GM19025 (cell line): ENCODE measurements at regions not wholly inside any gene's neighbourhood (a gene's known extent, or its start where the extent isn't known, plus 50 kb on each side); places are given as distances from the start of the nearest gene placed in this dataset.

Experiments
- ATAC-seq: cut with Tn5 transposase; IDR thresholded peaks from one replicate; pipeline ENCODE4 v1.9.1; 2021; ENCODE audit warnings: mild to moderate bottlenecking, low read depth, moderate library complexity; ENCODE audit not compliant: unreplicated experiment

DNA sequence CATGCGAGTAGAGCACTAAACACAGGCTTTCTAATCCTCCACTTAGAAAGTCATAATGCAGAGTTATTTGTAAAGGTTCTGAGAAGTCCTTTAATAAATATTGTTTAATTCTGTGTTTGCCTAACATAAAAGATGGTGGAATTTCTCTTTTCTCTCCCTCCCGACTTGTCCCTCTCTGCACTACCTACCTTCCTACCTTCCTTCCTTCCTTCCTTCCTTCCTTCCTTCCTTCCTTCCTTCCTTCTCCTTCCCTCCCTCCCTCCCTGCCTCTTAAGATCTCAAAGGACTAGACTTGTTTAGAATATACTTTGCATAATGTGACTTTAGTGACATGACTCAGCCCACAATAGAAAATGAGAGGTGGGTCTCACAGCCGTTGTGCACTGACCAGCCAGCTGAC is 156.3 kb upstream of the TAPT1 start:
- ATAC-seq: no peak

DNA sequence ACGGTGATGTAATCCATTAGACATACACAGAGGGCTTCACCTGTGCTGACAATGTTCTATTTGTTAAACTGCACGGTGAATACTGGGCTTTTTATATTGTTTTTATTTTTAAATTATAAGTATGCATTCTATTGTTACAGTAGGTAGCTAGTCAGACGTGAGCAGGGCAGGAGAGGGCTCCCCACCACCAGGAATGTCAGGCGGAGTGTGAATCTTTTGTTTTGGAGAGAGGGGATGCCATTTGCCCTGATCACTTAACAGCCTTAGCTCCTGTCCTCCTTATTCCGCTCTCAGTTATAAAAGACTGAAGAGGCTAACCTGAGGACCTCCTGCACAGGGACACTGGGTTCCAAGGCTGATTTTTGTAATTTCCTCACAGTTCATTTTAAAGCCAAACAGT is 151.6 kb upstream of the TAPT1 start:
- no peak for ATAC-seq

DNA sequence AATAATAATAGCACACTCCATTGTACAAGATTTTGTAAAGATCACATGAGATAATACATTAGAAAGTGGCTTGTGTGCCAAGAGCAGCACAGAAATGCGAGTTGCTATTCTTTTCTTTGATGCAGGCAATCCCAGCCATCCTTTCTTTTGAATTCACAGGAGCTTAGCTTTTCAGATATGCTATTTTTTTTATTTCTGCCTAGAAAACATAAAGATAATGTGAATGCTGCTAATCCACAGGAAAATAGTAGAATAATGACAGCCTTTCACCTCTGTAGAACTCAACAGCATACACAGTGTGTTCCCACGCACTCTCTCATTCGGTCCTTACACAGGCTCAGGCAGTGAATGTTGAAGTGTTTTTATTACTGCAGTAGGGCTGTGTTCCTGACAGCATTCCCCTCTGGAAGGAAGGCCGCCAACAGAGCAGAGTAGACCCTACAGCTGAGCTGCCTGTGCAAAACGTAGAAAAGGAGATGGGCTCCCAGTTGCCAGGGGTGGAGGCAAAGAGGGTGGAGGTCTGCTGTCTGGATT is 138.8 kb upstream of the TAPT1 start:
- ATAC-seq: no peak

DNA sequence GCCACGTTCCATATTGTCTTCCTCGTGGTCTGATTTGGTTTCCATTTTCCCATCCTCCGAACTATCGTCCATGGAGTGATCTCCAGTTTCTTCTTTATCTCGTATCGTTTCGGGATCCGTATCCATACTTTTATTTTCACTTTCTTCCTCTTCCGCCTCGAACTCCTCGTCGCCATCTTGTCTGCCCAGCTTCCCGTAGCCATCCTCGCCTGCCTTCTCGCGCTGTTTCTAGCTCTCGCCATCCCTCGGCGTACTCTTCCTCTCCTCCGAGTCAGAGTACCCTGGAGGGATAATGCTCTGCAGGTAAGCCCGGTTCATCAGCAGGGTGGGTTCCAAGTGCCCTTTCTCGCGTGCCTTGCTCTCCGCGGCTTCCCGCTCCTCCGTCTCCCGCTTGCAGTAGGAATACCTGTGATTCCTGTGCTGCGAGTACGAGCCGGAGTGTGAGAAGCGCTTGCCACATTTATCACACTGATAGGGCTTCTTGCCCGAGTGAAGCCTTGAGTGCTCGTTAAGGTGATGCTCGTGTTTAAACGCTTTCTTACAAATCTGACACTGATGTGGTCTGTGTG is 134.5 kb upstream of the TAPT1 start:
- ATAC-seq: no peak

DNA sequence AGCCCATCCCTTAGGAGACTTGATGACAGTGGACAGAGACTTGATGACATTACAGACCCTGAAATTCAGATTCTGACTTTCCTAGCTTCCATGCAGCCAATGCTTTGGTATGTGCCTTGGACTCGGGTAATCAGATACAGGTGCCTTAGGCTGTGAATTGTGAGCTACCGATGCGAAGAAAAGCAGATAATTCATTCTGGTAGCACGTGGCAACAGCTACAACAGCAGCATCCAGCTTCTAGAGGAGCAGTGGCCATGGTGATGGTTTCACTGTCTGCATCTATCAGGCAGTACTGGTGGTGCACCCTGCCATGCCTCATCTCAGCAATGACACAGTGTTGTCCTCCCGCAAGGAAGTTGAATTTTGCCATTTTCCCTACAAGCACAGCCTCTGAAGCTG is 126.9 kb upstream of the TAPT1 start:
- ATAC-seq: no peak

DNA sequence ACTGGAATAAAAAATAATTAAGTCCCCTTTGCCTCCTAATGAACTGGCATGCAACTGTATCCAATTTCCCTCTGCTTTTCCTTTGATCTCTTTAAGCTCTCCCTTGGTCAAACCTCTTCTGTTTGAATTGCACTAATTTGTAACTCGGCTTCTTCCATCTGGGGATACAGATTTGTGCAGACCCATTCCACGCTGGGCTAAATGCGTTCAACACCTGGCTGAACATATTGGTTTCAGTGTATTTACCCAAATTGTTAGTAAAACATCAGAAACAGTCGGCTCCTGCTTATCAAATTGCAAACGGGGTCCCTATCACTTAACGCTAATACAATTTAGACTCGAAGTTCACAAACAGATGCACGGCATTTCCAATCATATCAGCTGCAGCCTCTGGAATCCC is 124.9 kb upstream of the TAPT1 start:
- ATAC-seq: no peak

DNA sequence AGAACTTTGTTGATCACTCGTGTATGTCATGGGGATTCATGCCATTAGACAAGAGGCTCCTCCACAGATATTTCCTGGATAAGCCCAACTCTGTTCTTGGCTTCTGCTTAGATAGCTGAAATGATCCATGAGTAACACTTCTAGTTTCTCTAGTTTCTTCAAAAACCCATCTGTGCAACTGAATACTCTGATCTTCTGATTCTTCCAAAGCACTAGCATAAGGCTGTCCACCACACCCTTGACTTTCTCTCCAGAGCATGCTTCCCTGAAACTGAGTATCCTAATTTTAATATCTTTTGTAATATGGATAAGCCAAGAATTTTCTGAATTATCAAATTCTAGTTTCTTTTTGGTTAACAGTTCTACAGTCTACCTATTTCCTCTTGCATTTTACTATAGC is 118.6 kb upstream of the TAPT1 start:
- no peak for ATAC-seq

DNA sequence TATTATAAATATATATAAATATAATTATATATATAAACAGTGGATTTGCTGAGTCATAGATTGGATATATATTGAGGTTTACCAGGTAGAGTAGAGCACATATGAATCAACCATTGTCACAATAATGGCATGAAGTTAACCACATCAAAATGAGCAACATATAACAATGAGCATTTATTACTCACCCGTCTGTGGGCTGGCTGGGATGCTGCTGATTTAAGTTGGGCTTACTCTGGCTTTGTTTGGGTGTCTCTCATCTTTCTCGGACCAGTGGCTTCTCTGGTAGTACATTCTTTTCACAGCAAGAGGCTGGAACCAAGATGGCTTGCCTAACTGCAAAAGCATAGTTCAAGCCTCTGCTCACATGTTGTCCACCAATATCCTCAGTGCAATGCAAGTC is 111.7 kb upstream of the TAPT1 start:
- no peak for ATAC-seq

DNA sequence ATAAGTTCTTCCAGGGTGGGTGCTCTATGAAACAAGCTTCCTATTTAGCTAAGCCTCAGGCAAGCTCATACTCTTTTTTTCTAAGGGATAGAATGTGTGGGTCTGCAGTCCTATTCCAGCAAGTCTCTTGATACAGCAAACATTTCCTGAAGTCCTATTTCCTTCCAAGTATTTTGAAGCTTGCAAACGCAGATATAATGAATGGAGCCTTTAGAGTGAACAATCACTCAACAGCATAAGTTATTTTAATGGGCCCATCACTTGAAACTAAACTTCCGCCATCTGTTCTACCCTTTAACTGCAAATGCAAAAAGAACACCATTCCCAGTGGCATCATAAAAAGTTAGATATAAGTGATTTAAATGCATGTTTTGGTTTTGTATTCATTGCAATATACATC is 108.3 kb upstream of the TAPT1 start:
- no peak for ATAC-seq

DNA sequence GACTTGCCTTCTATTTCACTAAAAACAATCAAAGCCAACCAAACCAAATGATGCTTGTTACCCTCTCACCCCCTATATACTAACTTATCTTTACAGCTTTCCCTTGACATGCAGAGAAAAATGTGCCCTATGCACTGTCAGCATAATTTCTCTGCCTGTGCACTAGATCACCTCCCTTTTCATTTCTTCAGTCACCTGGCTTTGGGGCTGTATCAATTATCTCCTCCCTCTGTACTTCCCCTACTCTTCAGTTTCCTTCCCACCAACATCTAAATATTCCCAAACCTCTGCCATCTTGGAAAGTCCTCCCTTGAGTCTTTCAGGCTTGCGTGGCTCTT is 103.5 kb upstream of the TAPT1 start:
- no peak for ATAC-seq

DNA sequence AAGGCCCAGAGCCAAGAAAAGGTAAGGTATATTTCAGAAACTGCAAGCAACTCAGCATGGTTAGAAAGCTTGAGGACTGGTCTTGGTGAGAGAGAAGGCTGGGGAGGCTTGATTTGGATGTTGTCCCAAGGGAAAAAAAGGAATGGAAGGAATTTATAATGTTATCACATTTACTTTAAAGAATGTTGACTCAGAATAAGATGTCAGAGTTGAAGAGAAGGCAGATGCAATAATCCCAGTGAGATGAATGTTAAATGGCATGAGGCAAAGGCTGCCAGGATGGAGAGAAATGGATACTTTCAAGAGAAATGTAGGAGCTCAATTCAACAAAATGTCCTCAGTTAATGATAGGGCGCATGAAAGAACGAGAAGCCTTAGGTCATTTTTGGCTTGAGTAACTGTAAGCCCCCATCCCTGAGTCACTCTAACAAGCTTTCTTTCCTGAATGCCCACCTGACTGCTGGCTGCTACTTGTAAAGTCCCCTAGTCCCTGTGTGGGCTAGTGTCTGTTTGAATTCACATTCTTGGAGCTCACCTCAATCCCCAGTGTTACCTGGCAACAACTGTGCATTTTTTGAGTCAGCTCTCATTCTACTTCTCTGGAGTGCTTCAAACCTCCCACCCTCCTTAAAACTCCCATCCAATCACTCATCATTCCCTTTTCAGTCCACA is 103.0 kb upstream of the TAPT1 start:
- no peak for ATAC-seq

DNA sequence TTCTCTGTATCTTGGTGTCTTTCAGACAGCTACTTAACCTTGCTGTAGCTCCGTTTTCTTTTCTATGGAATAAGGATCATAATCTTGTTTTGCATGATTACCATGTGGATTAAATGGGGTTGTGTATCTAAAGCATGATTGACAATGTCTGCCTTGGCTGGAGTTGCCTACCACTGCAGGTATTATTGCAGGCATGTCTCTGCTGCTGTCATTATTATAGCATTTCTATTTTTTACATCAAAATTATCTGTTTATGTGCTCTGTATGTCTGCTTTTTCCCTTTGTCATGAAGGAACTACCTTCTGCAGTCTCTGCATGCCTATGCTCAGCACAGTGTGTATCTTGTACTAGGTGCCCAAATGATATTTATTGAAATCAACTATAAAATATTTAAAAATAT is 95.9 kb upstream of the TAPT1 start:
- no peak for ATAC-seq

DNA sequence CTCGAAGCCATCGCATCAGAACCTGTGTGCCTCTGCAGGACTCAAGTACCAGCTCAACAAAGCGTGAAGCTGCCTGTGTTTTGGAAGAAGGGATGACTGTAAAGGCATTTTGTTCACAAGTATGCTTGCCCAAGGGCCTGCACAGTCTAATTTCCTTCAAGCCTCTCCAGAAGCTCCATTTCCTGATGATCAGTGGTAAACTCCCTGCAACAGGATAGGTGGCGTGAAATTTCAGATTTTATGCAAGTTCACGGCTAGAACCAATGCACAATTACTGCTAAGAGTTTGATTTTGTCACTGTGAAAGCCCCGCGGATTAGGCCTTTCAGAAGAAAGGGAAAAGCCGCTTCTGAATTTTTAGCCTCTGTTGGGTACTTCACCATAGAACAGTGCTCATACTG is 89.2 kb upstream of the TAPT1 start:
- no peak for ATAC-seq

DNA sequence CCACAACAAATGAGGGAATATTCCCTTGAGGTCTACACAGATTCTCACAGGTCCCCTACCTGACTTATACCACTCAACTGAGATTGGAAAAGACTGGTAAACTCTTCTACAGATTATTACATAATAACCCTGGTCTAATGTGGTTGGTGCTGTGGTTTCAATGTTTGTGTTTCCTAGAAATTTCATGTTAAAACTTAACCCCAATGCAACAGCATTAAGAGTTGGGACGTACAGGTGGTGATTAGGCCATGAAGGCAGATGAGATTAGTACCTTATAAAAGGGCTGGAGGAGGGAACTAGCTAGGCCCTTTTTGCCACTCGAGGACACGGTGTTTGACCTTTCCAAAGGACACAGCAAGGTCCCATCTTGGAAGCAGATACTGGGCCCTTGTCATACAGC is 84.3 kb upstream of the TAPT1 start:
- no peak for ATAC-seq

DNA sequence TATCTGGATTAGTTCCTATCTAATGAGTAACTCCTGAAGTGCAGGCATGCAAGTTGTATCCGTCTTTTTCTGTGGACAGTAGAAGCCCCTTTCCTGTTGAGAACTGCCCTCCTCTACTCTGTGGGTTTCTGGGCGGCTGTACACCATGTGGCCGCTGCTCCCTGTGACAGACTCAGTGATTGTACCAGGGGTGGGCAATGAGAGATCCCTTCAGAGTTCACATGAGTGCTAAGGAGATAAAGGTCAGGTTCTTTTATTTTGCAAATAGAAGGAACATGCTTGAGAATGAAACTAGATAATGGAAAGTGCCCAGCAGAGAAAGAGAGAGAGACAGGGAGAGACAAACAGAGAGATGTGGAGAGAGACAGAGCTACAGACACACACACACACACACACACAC is 76.4 kb upstream of the TAPT1 start:
- no peak for ATAC-seq

DNA sequence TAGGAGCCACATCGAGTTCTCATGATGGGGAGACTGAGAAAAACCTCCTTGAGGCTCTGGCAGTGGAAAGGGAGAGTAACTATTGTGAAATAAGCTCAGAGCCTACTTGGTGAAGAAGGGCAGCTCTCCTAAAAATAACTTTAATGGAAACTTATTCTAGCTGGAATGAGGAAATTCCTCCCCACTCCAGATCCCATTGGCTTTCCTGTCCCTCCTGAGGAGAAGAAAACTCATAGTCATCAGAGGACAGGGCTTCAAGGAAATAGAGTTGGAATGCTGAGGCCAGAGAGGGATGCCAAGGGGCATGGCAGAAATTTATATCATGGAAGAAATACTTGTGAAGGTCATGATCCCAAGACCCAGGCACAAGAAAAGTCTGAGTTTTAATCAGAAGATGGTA is 70.7 kb upstream of the TAPT1 start:
- no peak for ATAC-seq

DNA sequence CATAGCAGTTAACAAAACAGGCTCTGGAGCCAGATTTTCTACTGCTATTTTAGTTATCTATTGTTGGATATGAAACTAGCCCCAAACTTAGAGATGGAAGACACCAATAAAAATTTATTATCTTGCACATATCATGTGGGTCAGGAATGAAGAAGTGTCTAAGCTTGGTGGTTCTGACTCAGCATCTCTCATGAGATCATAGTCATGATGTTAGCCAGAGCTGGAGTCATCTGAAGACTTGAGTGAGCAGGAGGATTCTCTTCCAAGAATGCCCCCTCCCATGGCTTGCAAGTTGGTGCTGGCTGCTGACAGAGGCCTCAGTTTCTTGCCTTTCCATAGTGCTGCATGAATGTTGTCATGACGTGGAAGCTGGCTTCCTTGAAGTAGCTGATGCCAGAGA is 68.2 kb upstream of the TAPT1 start:
- no peak for ATAC-seq

DNA sequence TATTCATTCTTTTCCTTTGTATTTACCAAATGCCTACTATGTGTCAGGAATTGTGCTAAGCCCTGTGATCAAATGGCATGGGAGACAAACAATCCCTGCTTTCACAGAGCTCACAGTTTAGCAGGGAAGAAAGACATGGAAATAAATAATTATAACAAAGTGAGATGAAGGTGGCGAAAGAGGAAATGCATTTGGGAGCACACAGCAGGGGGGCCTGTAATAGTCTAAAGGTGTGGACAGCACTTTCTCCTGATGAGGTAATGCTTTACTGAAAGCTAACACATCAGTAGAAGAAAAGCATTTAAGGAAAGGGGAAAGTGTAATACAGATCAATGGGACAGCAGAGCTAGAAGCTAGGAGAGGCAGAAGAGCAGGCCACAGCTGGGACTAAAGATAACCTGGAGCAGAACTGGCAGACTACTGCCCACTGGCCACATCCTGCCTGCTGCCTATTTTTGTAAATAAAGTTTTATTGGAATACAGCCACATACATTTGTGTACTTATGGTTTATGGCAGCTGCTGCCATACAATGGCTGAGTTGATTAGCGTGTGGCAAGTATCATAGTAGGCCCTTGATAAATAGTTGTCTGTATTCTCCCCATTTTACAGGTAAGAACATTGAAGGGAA is 67.1 kb upstream of the TAPT1 start:
- ATAC-seq: no peak

DNA sequence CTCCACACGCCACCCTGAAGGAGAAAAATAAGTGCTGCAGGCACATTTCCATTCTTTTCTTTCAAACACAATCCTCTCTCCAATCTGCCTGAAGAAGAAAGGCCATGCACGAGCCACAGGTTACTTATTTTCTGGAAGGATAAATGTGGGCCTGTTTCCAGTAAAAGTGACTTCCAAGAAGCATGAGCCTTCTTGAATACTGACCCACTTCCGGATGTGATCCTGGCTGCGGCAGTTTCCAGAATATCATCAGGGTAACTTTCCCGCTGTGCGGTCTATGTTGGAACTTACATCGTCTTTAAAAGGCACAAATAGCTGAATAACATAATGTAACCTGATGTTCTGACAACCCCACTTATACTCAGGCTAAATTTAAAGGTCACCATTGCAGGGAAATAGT is 66.3 kb upstream of the TAPT1 start:
- ATAC-seq: no peak

DNA sequence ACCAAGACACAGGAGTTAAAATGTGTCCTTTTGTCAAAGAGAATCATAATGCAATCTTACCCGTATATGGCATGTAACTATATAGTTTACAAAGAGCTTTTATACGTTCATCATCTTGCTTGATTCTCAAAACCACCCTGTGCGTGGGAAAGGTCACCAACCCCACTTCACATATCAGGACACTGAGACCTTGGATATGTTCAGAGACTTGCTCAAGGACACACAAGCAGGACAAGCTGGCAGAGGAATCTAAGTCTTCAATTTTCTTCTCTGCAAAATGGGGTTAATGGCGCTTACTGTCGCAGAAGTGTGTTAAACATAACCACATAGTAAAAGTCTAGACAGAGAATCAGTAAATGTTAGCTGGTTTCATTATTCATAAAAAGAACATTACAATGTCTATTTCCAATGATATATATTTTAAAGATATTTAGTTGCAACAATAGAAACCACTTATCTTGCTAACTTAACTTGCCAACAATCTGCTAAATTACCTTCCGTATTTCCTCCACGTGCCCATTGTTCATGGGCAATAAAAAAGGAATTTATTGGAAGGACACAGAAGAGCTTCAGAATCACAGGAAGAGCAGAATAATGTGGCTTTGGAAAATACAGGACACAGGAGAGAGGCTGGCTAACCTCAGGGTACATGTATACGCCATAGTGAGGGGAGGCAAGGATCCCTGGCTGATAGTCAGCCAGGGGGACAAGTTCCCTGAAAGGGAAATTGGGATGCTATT is 64.6 kb upstream of the TAPT1 start:
- no peak for ATAC-seq

DNA sequence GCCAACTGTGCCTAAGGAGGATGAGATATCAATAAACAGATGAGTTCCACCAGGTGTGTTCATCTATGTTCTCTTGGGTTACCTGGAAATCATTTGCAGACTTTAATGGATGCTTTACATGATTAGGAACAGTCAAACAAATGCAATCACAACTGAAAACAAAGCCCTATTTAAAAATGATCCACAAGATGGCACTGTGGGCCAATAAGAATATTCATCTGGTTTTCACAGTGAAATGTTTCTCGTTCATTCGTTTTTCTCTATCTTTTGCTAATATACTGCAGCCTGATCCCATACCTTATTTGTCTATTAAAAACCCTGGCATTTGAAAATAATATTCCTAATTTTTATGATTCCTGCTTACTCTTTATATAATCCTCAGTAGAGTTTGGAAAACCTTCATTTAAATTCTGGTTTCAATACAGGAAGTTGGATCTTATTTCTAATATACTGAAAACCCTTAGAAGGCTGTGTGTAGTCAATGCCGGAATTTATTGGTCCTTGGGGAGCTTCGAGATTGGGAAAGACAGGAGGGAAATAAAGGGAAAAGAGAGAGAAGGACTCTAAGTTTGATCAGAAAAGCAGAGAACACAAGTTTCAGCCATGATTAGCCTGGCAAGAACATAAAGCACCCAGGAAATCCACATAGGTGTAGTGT is 63.8 kb upstream of the TAPT1 start:
- no peak for ATAC-seq
